ENCODE measurements at regions not wholly inside any gene's neighbourhood (a gene's known extent, or its start where the extent isn't known, plus 50 kb on each side); places are given as distances from the start of the nearest gene placed in this dataset.

GRCh38 chr7:108794466-108794865 lies 224.8 kb downstream of the DNAJB9 start:
- TF ChIP-seq EP300 (IDR thresholded peaks at IDR 0.05; ENCODE audit: borderline replicate concordance in 1 of 2, control insufficient read depth in 1 of 2, low read depth in 2 of 2, low read length in 2 of 2) (no peak), MXI1 (IDR thresholded peaks at IDR 0.05; ENCODE audit: low read depth, low read length) (no peak), POLR2AphosphoS5 (IDR thresholded peaks at IDR 0.05; ENCODE audit: low read length) (no peak), POLR2A (IDR thresholded peaks at IDR 0.05; ENCODE audit: low read depth, low read length) (no peak), BACH1 (IDR thresholded peaks at IDR 0.05; ENCODE audit: borderline replicate concordance) (no peak)
- TF ChIP-seq, protein P1, sequence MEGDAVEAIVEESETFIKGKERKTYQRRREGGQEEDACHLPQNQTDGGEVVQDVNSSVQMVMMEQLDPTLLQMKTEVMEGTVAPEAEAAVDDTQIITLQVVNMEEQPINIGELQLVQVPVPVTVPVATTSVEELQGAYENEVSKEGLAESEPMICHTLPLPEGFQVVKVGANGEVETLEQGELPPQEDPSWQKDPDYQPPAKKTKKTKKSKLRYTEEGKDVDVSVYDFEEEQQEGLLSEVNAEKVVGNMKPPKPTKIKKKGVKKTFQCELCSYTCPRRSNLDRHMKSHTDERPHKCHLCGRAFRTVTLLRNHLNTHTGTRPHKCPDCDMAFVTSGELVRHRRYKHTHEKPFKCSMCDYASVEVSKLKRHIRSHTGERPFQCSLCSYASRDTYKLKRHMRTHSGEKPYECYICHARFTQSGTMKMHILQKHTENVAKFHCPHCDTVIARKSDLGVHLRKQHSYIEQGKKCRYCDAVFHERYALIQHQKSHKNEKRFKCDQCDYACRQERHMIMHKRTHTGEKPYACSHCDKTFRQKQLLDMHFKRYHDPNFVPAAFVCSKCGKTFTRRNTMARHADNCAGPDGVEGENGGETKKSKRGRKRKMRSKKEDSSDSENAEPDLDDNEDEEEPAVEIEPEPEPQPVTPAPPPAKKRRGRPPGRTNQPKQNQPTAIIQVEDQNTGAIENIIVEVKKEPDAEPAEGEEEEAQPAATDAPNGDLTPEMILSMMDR (IDR thresholded peaks at IDR 0.05 in 2 of 3, conservative IDR thresholded peaks at IDR 0.05 in 1 of 3; ENCODE audit: control insufficient read depth in 2 of 3, extremely low read depth in 1 of 3, insufficient read depth in 1 of 3, low read depth in 3 of 3, low read length in 3 of 3) = no peak
